BLaER1 treated with 17β-estradiol and CSF1 and Interleukin-3, amounts not matched to agents 10 nM and 100 nM (cell line): ENCODE measurements at regions not wholly inside any gene's neighbourhood (a gene's known extent, or its start where the extent isn't known, plus 50 kb on each side); places are given as distances from the start of the nearest gene placed in this dataset.

Source experiments
- H3K27ac ChIP-seq, 11 experiments: shearing (Covaris generic); formaldehyde crosslinking; 2 replicates each; pipeline ENCODE4 v1.8.1; 2022
- H3K27me3 ChIP-seq, 11 experiments: shearing (Covaris generic); formaldehyde crosslinking; 2 replicates each; pipeline ENCODE4 v1.8.1; 2022
- H3K36me3 ChIP-seq, 11 experiments: shearing (Covaris generic); formaldehyde crosslinking; 2 replicates each; pipeline ENCODE4 v1.8.1; 2022
- H3K4me1 ChIP-seq, 10 experiments: shearing (Covaris generic); formaldehyde crosslinking; 2 replicates each; pipeline ENCODE4 v1.8.1; 2022
- H3K4me2 ChIP-seq, 11 experiments: shearing (Covaris generic); formaldehyde crosslinking; 2 replicates each; pipeline ENCODE4 v1.8.1; 2022
- H3K4me3 ChIP-seq, 10 experiments: shearing (Covaris generic); formaldehyde crosslinking; 2 replicates each; pipeline ENCODE4 v1.8.1; 2022
- H3K9ac ChIP-seq, 11 experiments: shearing (Covaris generic); formaldehyde crosslinking; 2 replicates each; pipeline ENCODE4 v1.8.1; 2022
- H3K9me3 ChIP-seq, 11 experiments: shearing (Covaris generic); formaldehyde crosslinking; replicated peaks in 1 of 11; 2 replicates each; pipeline ENCODE4 v1.8.1; 2022
- H4K20me1 ChIP-seq, 11 experiments: shearing (Covaris generic); formaldehyde crosslinking; 2 replicates each; pipeline ENCODE4 v1.8.1; 2022
- Cebpa-rat ChIP-seq, 11 experiments: shearing (Covaris generic); IDR thresholded peaks; 2 replicates each; pipeline ENCODE4 v1.8.1; 2022

DNA sequence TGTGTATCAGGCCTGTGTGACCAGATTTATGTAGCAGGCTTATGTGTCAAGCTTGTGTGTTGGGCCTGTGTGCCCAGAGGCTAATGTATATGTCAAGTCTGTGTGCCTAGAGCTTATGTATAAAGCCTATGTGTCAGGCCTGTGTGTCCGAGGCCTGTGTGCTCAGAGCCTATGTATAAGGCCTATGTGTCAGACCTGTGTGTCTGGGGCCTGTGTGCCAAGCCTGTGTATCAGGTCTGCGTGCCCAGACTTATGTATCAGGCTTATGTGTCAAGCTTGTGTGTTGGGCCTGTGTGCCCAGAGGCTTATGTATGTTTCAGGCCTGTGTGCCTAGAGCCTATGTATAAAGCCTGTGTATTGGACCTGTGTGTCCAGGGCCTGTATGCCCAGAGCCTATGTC is 249.3 kb upstream of the AVPR1A start:
- H3K9ac ChIP-seq, result no peak overlapping the region
- peaks cover 18 to 31% (median 22%) of the 10 kb centered on the region in 11 experiments for H3K9me3 ChIP-seq
- no peaks in the 10 kb centered on the region; a peak in 1 of 22 replicates for H3K36me3 ChIP-seq
- no peak overlapping the region for H3K4me2 ChIP-seq
- H4K20me1 ChIP-seq, result no peaks in the 10 kb centered on the region
- TF ChIP-seq Cebpa-rat (IDR thresholded peaks at IDR 0.05), result no peak
- no peaks in the 10 kb centered on the region for H3K27me3 ChIP-seq
- H3K4me3 ChIP-seq, result no peak overlapping the region
- H3K4me1 ChIP-seq, result peaks cover 0 to 11% (median 6%) of the 10 kb centered on the region in 10 experiments; a peak in 12 of 20 replicates
- no peak overlapping the region for H3K27ac ChIP-seq

DNA sequence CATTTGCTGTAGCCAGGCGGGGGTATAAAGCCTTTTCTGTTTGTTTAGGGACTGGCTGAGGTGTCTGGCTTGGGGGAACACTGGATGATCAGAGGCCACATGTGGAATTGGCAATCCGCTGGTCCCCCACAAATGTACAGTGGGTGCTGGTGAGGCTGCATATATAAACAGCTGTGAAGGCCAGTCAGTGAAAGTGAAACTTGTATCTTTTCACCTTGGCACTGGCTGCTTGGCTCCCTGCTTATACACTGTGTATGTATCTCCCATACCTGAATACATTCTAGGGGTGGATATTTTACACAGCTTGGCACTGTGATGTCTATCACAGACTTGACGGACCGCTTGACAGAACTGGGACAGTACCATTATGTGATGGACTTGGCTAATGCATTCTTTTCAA is 246.8 kb upstream of the AVPR1A start:
- no peak overlapping the region for H3K4me3 ChIP-seq
- H3K36me3 ChIP-seq, result no peaks in the 10 kb centered on the region; a peak in 1 of 22 replicates
- TF ChIP-seq Cebpa-rat (IDR thresholded peaks at IDR 0.05), result no peak
- no peaks in the 10 kb centered on the region for H3K27me3 ChIP-seq
- no peak overlapping the region for H3K9ac ChIP-seq
- no peak overlapping the region for H3K4me2 ChIP-seq
- H3K4me1 ChIP-seq, result no peaks in the 10 kb centered on the region
- H3K9me3 ChIP-seq, result peaks cover 18 to 31% (median 22%) of the 10 kb centered on the region in 11 experiments
- H3K27ac ChIP-seq, result no peak overlapping the region
- no peaks in the 10 kb centered on the region for H4K20me1 ChIP-seq

DNA sequence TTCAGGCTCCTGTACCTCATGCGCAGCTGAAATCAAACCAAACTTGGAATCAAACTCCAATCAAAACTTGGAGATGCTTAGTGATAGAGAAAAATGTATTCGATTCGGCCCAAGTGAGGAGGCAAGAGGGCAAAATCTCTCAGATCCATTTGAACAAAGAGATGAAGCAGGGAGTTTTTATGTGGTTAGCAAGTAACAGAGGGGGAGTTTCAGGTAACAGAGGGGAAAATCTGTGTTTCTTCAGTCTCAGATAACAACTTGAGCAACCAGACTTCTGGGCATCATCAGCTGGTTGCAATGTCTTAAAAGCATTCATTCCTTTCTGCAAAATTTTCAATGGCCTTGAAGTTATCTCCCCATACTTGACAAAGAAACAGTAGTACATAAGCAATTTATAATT is 245.1 kb upstream of the AVPR1A start:
- H3K27ac ChIP-seq, result no peak overlapping the region

DNA sequence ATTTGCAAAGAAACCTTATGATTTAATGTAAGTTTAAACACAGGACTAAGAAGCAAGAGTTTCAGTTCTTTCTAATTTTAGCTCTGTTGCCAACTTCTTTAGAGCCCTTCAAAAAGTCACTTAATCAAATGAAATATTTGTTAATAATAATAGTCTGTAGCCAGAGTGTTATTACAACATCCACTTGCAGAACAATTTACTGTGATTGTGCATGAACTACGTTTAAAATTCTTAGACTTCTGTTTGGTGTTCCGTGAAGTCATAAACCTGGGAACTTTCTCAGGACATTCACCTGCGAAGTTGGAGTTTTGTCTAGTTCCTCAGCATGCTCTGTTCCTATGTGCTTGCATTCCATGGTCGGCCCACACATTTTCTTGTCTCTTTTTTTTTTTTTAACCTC is 244.0 kb upstream of the AVPR1A start:
- no peak for TF ChIP-seq Cebpa-rat (IDR thresholded peaks at IDR 0.05)
- H3K9ac ChIP-seq, result no peak overlapping the region
- no peaks in the 10 kb centered on the region for H3K27me3 ChIP-seq
- H3K4me3 ChIP-seq, result no peak overlapping the region
- H4K20me1 ChIP-seq, result no peaks in the 10 kb centered on the region
- no peak overlapping the region for H3K27ac ChIP-seq
- no peaks in the 10 kb centered on the region for H3K4me1 ChIP-seq
- H3K9me3 ChIP-seq, result peaks cover 15 to 22% (median 18%) of the 10 kb centered on the region in 11 experiments
- no peak overlapping the region for H3K4me2 ChIP-seq
- no peaks in the 10 kb centered on the region; a peak in 1 of 22 replicates for H3K36me3 ChIP-seq

More for the DNA sequence above, 245.1 kb upstream of the AVPR1A start:
- Histone ChIP-seq H3K9ac (no peak overlapping the region), H3K27me3 (no peaks in the 10 kb centered on the region), H3K4me3 (no peak overlapping the region), H3K9me3 (peaks cover 18 to 31% (median 22%) of the 10 kb centered on the region in 11 experiments), H3K4me2 (no peak overlapping the region), H3K4me1 (no peaks in the 10 kb centered on the region), H4K20me1 (no peaks in the 10 kb centered on the region), H3K36me3 (no peaks in the 10 kb centered on the region; a peak in 1 of 22 replicates)
- no peak for TF ChIP-seq Cebpa-rat (IDR thresholded peaks at IDR 0.05)

DNA sequence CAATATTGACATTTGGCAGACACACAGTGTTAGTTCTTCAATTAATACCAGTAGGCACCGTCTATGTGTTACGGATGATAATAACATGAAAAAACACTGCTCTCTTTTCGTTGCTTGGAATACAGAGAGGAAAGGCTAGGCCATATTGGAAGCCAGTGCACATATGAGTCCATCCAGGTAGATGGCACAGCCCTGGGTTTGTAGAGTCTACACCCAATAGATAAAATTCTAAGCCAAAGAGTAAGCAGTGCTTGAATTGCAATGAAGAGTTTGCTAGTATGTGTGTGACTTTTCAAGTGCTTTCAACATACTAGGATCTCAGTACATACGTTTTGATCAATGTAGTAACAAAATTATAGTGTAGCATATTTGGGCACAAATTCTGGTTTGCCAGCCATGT is 243.3 kb upstream of the AVPR1A start:
- Histone ChIP-seq H3K4me1 (no peaks in the 10 kb centered on the region), H3K36me3 (no peaks in the 10 kb centered on the region), H3K4me2 (no peak overlapping the region), H3K27me3 (no peaks in the 10 kb centered on the region), H3K4me3 (no peak overlapping the region), H3K27ac (no peak overlapping the region), H3K9me3 (peaks cover 9 to 16% (median 11%) of the 10 kb centered on the region in 11 experiments), H3K9ac (no peak overlapping the region), H4K20me1 (no peaks in the 10 kb centered on the region)
- no peak for TF ChIP-seq Cebpa-rat (IDR thresholded peaks at IDR 0.05)

DNA sequence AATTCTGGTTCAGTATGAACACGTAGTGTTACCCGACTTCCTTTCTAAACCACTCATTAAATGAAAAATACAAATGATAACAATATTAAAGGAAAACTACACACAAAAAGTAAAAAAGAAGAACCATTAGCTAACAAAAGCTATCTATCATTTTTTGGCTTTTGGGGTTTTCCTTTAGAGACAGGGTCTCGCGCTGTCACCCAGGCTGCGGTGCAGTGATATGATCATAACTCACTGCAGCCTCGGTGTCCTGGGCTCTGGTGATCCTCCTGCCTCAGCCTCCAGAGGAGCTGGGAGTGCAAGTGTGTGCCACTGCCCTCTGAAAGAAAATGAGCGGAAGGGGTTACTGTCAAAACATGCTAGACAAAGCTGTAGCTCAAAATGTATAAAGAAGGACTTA is 238.2 kb upstream of the AVPR1A start:
- Histone ChIP-seq H3K4me1 (no peaks in the 10 kb centered on the region), H3K4me3 (no peak overlapping the region), H4K20me1 (no peaks in the 10 kb centered on the region), H3K9me3 (no peaks in the 10 kb centered on the region), H3K9ac (no peak overlapping the region), H3K36me3 (no peaks in the 10 kb centered on the region), H3K27ac (no peak overlapping the region), H3K4me2 (no peak overlapping the region), H3K27me3 (no peaks in the 10 kb centered on the region)
- no peak for TF ChIP-seq Cebpa-rat (IDR thresholded peaks at IDR 0.05)

DNA sequence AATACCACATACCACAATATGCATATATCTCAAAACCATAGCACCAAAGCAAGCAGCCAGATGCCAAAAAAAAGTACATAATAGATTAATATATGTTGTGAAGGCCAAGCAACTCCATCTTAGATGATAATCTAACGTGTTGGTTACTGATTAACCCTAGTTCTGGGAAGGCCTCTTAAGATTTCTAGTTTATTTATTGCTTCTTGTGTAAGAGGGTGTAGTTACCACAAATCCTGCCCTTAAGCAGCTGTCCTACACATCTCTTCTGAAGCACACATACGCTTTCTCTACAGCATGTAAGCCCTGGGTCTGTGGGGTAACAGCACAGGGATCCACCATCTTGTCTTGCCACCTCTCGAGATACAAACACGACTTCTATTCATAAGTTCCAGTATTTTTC is 236.8 kb upstream of the AVPR1A start:
- Histone ChIP-seq H3K4me3 (no peak overlapping the region), H4K20me1 (no peaks in the 10 kb centered on the region), H3K4me1 (no peaks in the 10 kb centered on the region), H3K27ac (no peak overlapping the region), H3K36me3 (no peaks in the 10 kb centered on the region), H3K4me2 (no peak overlapping the region), H3K27me3 (no peaks in the 10 kb centered on the region), H3K9me3 (no peaks in the 10 kb centered on the region), H3K9ac (no peak overlapping the region)
- TF ChIP-seq Cebpa-rat (IDR thresholded peaks at IDR 0.05), result no peak

DNA sequence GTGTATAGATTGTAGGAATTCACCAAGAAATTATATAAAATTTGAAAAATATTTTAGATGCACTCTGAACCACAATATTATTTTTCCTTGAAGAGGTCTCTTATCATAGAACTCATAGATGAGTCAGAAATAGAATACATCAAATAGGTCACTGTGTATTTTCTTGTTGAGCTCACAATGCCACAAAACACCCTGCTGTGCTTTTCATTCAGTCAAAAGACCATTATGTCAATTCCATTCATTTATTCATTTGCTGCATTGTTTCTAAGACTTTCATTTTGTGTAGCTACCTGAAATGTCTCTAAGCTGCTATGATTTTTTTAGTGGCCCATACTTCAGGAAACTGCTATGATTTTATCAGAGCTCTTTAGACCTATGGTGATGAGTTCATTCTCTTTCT is 231.9 kb upstream of the AVPR1A start:
- no peak overlapping the region for H3K27ac ChIP-seq
- no peaks in the 10 kb centered on the region for H3K27me3 ChIP-seq
- no peak overlapping the region for H3K4me2 ChIP-seq
- H4K20me1 ChIP-seq, result no peaks in the 10 kb centered on the region
- no peak for TF ChIP-seq Cebpa-rat (IDR thresholded peaks at IDR 0.05)
- no peaks in the 10 kb centered on the region for H3K36me3 ChIP-seq
- no peak overlapping the region for H3K9ac ChIP-seq
- no peaks in the 10 kb centered on the region for H3K4me1 ChIP-seq
- H3K4me3 ChIP-seq, result no peak overlapping the region
- no peaks in the 10 kb centered on the region for H3K9me3 ChIP-seq

DNA sequence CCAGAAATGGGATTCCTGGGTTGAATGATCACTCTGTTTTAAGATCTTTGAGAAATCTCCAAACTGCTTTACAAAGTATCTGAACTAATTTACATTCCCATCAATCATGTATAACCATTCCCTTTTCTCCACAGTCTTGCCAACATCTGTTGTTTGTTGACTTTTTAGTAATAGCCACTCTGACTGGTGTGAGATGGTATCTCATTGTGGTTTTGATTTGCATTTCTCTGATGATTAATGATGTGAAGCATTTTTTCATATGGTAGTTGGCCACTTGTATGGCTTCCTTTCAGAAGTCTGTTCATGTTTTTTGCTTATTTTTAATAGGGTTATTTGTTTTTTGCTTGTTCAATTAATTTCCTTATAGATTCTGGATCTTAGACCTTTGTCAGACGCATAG is 211.8 kb upstream of the AVPR1A start:
- no peaks in the 10 kb centered on the region for H3K36me3 ChIP-seq
- no peak overlapping the region for H3K4me3 ChIP-seq
- peaks cover 4 to 14% (median 9%) of the 10 kb centered on the region in 11 experiments; a peak in 16 of 22 replicates for H3K9me3 ChIP-seq
- H3K27me3 ChIP-seq, result no peaks in the 10 kb centered on the region
- no peak overlapping the region for H3K9ac ChIP-seq
- H3K4me1 ChIP-seq, result no peaks in the 10 kb centered on the region
- H3K4me2 ChIP-seq, result no peak overlapping the region
- no peaks in the 10 kb centered on the region for H4K20me1 ChIP-seq
- no peak for TF ChIP-seq Cebpa-rat (IDR thresholded peaks at IDR 0.05)
- H3K27ac ChIP-seq, result no peak overlapping the region

DNA sequence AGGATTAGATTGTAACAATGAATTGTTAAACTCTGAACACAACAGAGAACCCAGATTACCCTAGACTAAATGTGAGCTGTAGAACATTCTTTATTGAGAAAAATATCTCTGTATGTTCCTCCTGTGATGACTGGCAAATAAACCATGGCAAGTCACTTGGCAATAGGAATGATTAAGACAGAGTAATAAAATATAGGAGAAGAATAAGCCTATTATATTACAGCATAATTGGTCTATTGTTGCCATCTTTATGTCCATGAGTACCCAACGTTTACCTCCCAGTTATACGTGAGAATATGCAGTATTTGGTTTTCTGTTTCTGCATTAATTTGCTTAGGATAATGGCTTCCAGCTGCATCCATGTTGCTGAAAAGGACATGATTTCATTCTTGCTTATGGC is 211.2 kb upstream of the AVPR1A start:
- Histone ChIP-seq H3K9me3 (peaks cover 0 to 8% (median 3%) of the 10 kb centered on the region in 11 experiments; a peak in 11 of 22 replicates), H3K4me2 (no peak overlapping the region), H3K4me1 (no peaks in the 10 kb centered on the region), H3K9ac (no peak overlapping the region), H3K27me3 (no peaks in the 10 kb centered on the region), H3K36me3 (no peaks in the 10 kb centered on the region), H3K4me3 (no peak overlapping the region), H4K20me1 (no peaks in the 10 kb centered on the region), H3K27ac (no peak overlapping the region)
- no peak for TF ChIP-seq Cebpa-rat (IDR thresholded peaks at IDR 0.05)
